ENCODE measurements at regions not wholly inside any gene's neighbourhood (a gene's known extent, or its start where the extent isn't known, plus 50 kb on each side); places are given as distances from the start of the nearest gene placed in this dataset.
A peak's percentile ranks its signal among the peaks of the same experiment; 100 is the strongest.

DNA sequence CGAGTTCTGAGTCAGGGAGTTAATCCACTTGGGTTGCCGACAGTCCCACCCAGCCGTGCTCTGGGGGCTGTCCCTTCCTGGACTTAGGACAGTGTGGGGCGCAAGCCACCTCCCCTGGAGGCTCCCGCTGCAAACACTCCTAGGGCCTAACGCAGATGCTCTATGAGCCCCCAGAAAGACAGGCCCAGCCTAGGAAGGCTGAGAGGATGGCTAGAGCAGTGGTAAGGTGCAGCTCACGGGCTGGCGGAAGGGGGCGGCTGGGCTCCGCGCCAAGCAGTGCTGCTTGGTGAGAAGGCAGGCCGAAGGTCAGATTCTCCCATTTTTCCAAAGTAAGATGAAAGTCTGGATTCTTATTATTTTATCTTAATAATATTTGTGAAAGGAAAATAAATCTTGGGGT lies 84.6 kb upstream of the ALDH1L1 start:
- TF ChIP-seq, protein P1, sequence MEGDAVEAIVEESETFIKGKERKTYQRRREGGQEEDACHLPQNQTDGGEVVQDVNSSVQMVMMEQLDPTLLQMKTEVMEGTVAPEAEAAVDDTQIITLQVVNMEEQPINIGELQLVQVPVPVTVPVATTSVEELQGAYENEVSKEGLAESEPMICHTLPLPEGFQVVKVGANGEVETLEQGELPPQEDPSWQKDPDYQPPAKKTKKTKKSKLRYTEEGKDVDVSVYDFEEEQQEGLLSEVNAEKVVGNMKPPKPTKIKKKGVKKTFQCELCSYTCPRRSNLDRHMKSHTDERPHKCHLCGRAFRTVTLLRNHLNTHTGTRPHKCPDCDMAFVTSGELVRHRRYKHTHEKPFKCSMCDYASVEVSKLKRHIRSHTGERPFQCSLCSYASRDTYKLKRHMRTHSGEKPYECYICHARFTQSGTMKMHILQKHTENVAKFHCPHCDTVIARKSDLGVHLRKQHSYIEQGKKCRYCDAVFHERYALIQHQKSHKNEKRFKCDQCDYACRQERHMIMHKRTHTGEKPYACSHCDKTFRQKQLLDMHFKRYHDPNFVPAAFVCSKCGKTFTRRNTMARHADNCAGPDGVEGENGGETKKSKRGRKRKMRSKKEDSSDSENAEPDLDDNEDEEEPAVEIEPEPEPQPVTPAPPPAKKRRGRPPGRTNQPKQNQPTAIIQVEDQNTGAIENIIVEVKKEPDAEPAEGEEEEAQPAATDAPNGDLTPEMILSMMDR (IDR thresholded peaks at IDR 0.05; ENCODE audit: insufficient read depth, low read length, missing control alignments) = no peak
- ChIA-PET CTCF (interaction anchor here (0.9 kb wide), 1 partner anchor 10 kb away, joined by 3 read pairs; no protein-coding TSS in a partner anchor), POLR2A (no interaction called here)
- H3K4me3 ChIP-seq (ENCODE audit: low read depth, low read length) = no peak overlapping the region
- no peak for DNase-seq (ENCODE audit: low read depth, low spot score)

DNA sequence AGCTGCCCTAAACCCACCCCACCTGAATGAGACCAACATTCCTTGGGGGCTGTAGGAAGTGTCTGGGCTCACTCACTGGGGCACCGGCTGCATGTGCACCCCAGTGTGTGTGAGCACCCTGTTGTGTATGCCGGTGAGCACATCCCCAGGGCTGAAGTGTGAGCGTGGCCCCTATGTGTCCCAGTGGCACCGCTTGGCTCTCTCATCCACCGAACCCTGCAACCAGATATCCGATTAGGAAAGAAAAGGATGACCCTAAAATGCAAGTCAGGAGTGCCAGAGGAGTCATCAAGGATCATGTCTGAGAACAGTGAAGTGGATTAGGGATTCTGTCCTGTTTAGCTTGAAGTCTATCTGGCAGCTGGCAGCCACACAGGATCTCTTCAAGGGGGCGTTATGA lies 84.0 kb upstream of the ALDH1L1 start:
- POLR2A ChIA-PET = no interaction called here
- H3K4me3 ChIP-seq (ENCODE audit: low read depth, low read length) = no peak overlapping the region
- no peak for DNase-seq (ENCODE audit: low read depth, low spot score)
- TF ChIP-seq, protein P1 (IDR thresholded peaks at IDR 0.05; ENCODE audit: insufficient read depth, low read length, missing control alignments) = no peak
- CTCF ChIA-PET = interaction anchor here (0.9 kb wide), 1 partner anchor 10 kb away, joined by 3 read pairs; no protein-coding TSS in a partner anchor

DNA sequence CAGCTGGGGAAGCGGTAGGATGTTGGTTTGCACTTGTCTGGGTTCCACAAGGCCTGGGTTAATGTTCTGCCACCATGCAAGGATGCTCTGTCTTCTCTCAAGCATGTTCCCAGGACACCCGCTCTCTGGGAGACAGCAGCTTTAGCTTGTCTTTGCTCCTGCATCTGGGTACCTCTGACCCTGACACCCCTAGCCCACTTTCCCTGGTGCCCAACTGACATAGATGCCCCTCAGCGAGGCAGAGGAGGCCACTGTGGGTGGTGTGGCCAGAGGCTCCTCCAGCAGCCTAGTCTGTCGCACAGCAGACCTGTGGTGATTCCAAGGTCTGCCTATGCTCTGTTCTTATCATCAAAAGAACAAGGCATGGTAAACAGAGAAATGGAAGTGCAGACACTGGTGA lies 83.6 kb upstream of the ALDH1L1 start:
- no peak for DNase-seq (ENCODE audit: low read depth, low spot score)
- ChIA-PET CTCF (interaction anchor here (1.1 kb wide), 1 partner anchor 65 kb away, joined by 3 read pairs; no protein-coding TSS in a partner anchor), POLR2A (no interaction called here)
- TF ChIP-seq, protein P1 (IDR thresholded peaks at IDR 0.05; ENCODE audit: insufficient read depth, low read length, missing control alignments) = no peak
- no peak overlapping the region for H3K4me3 ChIP-seq (ENCODE audit: low read depth, low read length)

DNA sequence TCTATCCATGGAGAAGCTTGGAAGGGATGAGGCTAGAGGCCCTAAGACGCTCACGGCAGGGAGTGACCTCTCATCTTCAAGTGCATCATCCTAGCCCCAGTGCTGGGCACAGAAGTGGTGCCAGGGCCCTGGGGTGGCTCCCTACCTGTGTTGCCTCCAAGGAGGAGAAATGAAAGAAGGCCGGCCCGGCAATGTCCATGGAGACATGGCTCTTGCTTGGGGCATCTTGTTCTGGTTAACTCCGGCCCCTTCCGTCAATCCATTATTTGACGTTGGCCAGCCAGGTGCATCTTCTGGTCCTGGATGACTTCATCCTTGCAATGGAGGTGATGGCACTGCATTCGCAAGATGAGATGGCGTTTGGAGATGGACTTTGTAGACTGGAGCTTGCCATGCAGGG lies 83.2 kb upstream of the ALDH1L1 start:
- H3K4me3 ChIP-seq (ENCODE audit: low read depth, low read length) = no peak overlapping the region
- ChIA-PET CTCF (interaction anchor here (1.1 kb wide), 1 partner anchor 65 kb away, joined by 3 read pairs; no protein-coding TSS in a partner anchor), POLR2A (no interaction called here)
- TF ChIP-seq, protein P1 (IDR thresholded peaks at IDR 0.05; ENCODE audit: insufficient read depth, low read length, missing control alignments) = no peak
- DNase-seq (ENCODE audit: low read depth, low spot score) = no peak

DNA sequence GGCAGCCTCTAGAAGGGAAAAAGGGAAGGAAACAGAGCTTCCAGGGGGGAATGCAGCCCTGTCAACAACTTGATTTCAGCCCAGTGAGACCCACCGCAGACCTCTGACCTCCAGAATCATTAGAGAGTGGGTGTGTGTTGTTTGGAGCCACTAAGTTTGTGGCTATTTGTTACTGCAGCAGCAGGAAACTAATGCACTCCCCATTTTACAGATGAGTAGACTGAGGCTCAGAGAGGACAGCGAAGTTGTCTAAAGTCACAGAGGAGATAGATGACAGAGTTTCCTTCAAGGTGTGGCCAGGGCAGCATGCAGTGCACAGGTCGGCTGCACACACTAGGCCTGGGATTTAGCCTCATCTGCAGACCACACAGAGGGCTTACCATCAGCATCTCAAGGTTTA lies 81.8 kb upstream of the ALDH1L1 start:
- ChIA-PET CTCF (interaction anchor here (0.9 to 1.5 kb wide), 4 partner anchors 10 to 127 kb away, joined by 3 to 9 read pairs (median 6); no protein-coding TSS in a partner anchor), POLR2A (no interaction called here)
- no peak for DNase-seq (ENCODE audit: low read depth, low spot score)
- H3K4me3 ChIP-seq (ENCODE audit: low read depth, low read length) = no peak overlapping the region
- TF ChIP-seq, protein P1 (IDR thresholded peaks at IDR 0.05; ENCODE audit: insufficient read depth, low read length, missing control alignments) = no peak

DNA sequence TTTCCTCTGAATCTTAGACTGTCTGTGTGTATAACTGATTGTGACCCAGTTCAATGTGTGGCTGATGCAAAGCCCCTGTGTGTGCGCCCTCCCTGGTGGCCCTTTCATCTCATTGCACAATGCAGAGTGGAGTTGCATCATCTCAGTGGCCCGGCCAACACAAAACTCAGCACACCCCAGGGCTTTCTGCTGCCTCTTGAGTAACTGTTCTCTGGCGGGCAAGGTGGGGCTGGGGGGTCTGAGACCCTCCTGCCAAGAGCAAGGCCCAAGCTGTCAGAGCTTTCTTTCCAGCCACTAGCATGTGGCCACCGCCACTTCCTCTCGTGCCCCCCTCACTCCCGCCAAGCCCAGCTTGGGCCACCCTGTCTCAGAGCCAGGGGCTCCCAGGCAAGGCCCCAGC lies 80.7 kb upstream of the ALDH1L1 start:
- CTCF ChIA-PET = interaction anchor here (0.9 to 1.5 kb wide), 5 partner anchors 9 to 128 kb away, joined by 3 to 9 read pairs (median 4); no protein-coding TSS in a partner anchor
- POLR2A ChIA-PET = no interaction called here
- no peak overlapping the region for H3K4me3 ChIP-seq (ENCODE audit: low read depth, low read length)
- peak; percentile 31 for DNase-seq (ENCODE audit: low read depth, low spot score)
- TF ChIP-seq, protein P1 (IDR thresholded peaks at IDR 0.05; ENCODE audit: insufficient read depth, low read length, missing control alignments) = no peak
